Hematopoietic multipotent progenitor cell (in vitro differentiated cells): ENCODE measurements at regions not wholly inside any gene's neighbourhood (a gene's known extent, or its start where the extent isn't known, plus 50 kb on each side); places are given as distances from the start of the nearest gene placed in this dataset. TPM values are rescaled to one million over a fixed set of nuclear protein-coding genes. Genes with fewer than 3 reads are reported as not detected.

ENCODE experiments used
- DNase-seq, 3 donors: peaks; one replicate each; pipeline ENCODE4 v3.0.0-alpha.2; 2011 to 2015; ENCODE audit warnings: low read depth in 2 of 3, low spot score in 2 of 3
- small RNA-seq: library from RNA; depleted of rRNA; stranded (forward); fragments of <200 nt; gene quantifications from one replicate; pipeline ENCODE3, GENCODE V24; 2012

- no peak for DNase-seq
These were observed 107.5 kb upstream of the ARHGEF26 start for GRCh38 chr3:154013736-154014135.

GRCh38 chr3:154015307-154015706 lies 105.9 kb upstream of the ARHGEF26 start:
- no peak for DNase-seq

- peak in 2 of 3 donors; percentile 1 to 17 for DNase-seq
These were observed 103.0 kb upstream of the ARHGEF26 start for GRCh38 chr3:154018100-154018696.

- DNase-seq, result no peak
These were observed 98.6 kb upstream of the ARHGEF26 start for GRCh38 chr3:154022606-154023005.

- DNase-seq, result no peak
These were observed 98.0 kb upstream of the ARHGEF26 start for GRCh38 chr3:154023148-154023547.

GRCh38 chr3:154025007-154025406 lies 96.2 kb upstream of the ARHGEF26 start:
- no peak for DNase-seq

GRCh38 chr3:154029926-154030325 lies 91.3 kb upstream of the ARHGEF26 start:
- DNase-seq, result no peak

- DNase-seq, result no peak
These were observed 86.3 kb upstream of the ARHGEF26 start for GRCh38 chr3:154034797-154035330.

GRCh38 chr3:154040283-154040682 lies 80.9 kb upstream of the ARHGEF26 start:
- peak in 1 of 3 donors; percentile 29 for DNase-seq

GRCh38 chr3:154044671-154045070 lies 76.5 kb upstream of the ARHGEF26 start:
- DNase-seq, result no peak

- DNase-seq, result no peak
These were observed 71.0 kb upstream of the ARHGEF26 start for GRCh38 chr3:154050216-154050615.

- no peak for DNase-seq
These were observed 70.4 kb upstream of the ARHGEF26 start for GRCh38 chr3:154050766-154051165.

GRCh38 chr3:154059833-154060232 lies 61.4 kb upstream of the ARHGEF26 start:
- no peak for DNase-seq

GRCh38 chr3:154060238-154061000 lies 60.8 kb upstream of the ARHGEF26 start:
- DNase-seq, result no peak

- DNase-seq, result no peak
These were observed 60.2 kb upstream of the ARHGEF26 start for GRCh38 chr3:154061001-154061370.

- no peak for DNase-seq
These were observed 58.7 kb upstream of the ARHGEF26 start for GRCh38 chr3:154062513-154062912.

- no peak for DNase-seq
These were observed 50.0 kb upstream of the ARHGEF26 start for GRCh38 chr3:154071146-154071545.

Small RNAs in the stretch of these regions (small RNA-seq; reads per million reads assigned to genes)
- not detected for gene RF00019
- gene RF00096, result not detected
- not detected for gene RNU6-901P
